ENCODE measurements at regions not wholly inside any gene's neighbourhood (a gene's known extent, or its start where the extent isn't known, plus 50 kb on each side); places are given as distances from the start of the nearest gene placed in this dataset.

- intact Hi-C loops (cut with micrococcal nuclease), result no loop called here
Measured at GRCh38 chr1:101098907-101099306, 73.3 kb upstream of the DPH5 start.

- intact Hi-C loops (cut with micrococcal nuclease), result no loop called here
Measured at GRCh38 chr1:101098327-101098726, 72.7 kb upstream of the DPH5 start.

GRCh38 chr1:101089613-101090338 is 64.2 kb upstream of the DPH5 start:
- intact Hi-C loops (cut with micrococcal nuclease), result loop anchor here (1.0 kb wide), 1 partner anchor 8 kb away; no protein-coding TSS in a partner anchor

GRCh38 chr1:101088431-101088830 is 62.8 kb upstream of the DPH5 start:
- intact Hi-C loops (cut with micrococcal nuclease), result no loop called here

GRCh38 chr1:101086783-101087182 is 61.2 kb upstream of the DPH5 start:
- intact Hi-C loops (cut with micrococcal nuclease), result no loop called here

- intact Hi-C loops (cut with micrococcal nuclease), result loop anchor here (1.0 to 2.0 kb wide), 9 partner anchors 8 to 207 kb away; partner anchors contain the start of gene DPH5
Measured at GRCh38 chr1:101081496-101082488, 56.2 kb upstream of the DPH5 start.

- intact Hi-C loops (cut with micrococcal nuclease), result loop anchor here (1.0 to 2.0 kb wide), 9 partner anchors 8 to 207 kb away; partner anchors contain the start of gene DPH5
Measured at GRCh38 chr1:101080859-101081258, 55.3 kb upstream of the DPH5 start.

GRCh38 chr1:101079341-101079740 is 53.8 kb upstream of the DPH5 start:
- intact Hi-C loops (cut with micrococcal nuclease), result no loop called here

- intact Hi-C loops (cut with micrococcal nuclease), result no loop called here
Measured at GRCh38 chr1:101077849-101078248, 52.3 kb upstream of the DPH5 start.

- intact Hi-C loops (cut with micrococcal nuclease), result no loop called here
Measured at GRCh38 chr1:101075926-101076325, 50.3 kb upstream of the DPH5 start.

All from T-helper 1 cell treated with Interleukin-12 subunit alpha and Interleukin-12 subunit beta and Interleukin-4 antibody, amounts not matched to agents 30 ng/mL and 1 ng/mL, for 36 hours (primary cell).